ENCODE measurements at regions not wholly inside any gene's neighbourhood (a gene's known extent, or its start where the extent isn't known, plus 50 kb on each side); places are given as distances from the start of the nearest gene placed in this dataset.

GRCh38 chr3:163821841-163822240, 1256.5 kb downstream of the SI start:
- H3K9me3 ChIP-seq, result no peaks in the 10 kb centered on the region
- ATAC-seq (ENCODE audit: low FRiP score in 2 of 2), result no peak
- H3K4me1 ChIP-seq, result no peaks in the 10 kb centered on the region
- H3K4me3 ChIP-seq, result no peak overlapping the region
- no peaks in the 10 kb centered on the region for H3K36me3 ChIP-seq
- WGBS, 2 donors, result 84 to 93% methylated on average over 1 of the region's 1 CpG
- no peaks in the 10 kb centered on the region for H3K27me3 ChIP-seq
- TF ChIP-seq EP300 (IDR thresholded peaks at IDR 0.05), result no peak
- TF ChIP-seq POLR2A (IDR thresholded peaks at IDR 0.05), result no peak
- TF ChIP-seq CTCF (IDR thresholded peaks at IDR 0.05), result no peak
- TF ChIP-seq POLR2AphosphoS5 (IDR thresholded peaks at IDR 0.05), result no peak
- no peak for DNase-seq
- H3K27ac ChIP-seq, result no peak overlapping the region

GRCh38 chr3:163817015-163817414, 1261.3 kb downstream of the SI start:
- TF ChIP-seq CTCF (IDR thresholded peaks at IDR 0.05) (no peak), EP300 (IDR thresholded peaks at IDR 0.05) (no peak), POLR2A (IDR thresholded peaks at IDR 0.05) (no peak), POLR2AphosphoS5 (IDR thresholded peaks at IDR 0.05) (no peak)
- Histone ChIP-seq H3K9me3 (no peaks in the 10 kb centered on the region), H3K4me1 (no peaks in the 10 kb centered on the region), H3K27me3 (no peaks in the 10 kb centered on the region), H3K4me3 (no peak overlapping the region), H3K27ac (no peak overlapping the region), H3K36me3 (no peaks in the 10 kb centered on the region)
- DNase-seq (no peak), ATAC-seq (ENCODE audit: low FRiP score in 2 of 2) (no peak)
- 83 to 92% methylated on average over 6 of the region's 6 CpGs for WGBS, 2 donors

- TF ChIP-seq EP300 (IDR thresholded peaks at IDR 0.05) (no peak), POLR2A (IDR thresholded peaks at IDR 0.05) (no peak), POLR2AphosphoS5 (IDR thresholded peaks at IDR 0.05) (no peak), CTCF (IDR thresholded peaks at IDR 0.05) (no peak)
- Histone ChIP-seq H3K27ac (no peak overlapping the region), H3K27me3 (no peaks in the 10 kb centered on the region), H3K9me3 (no peaks in the 10 kb centered on the region), H3K4me1 (no peaks in the 10 kb centered on the region), H3K36me3 (no peaks in the 10 kb centered on the region), H3K4me3 (no peak overlapping the region)
- DNase-seq (no peak), ATAC-seq (ENCODE audit: low FRiP score in 2 of 2) (no peak)
Observed at GRCh38 chr3:163813935-163814334, 1264.4 kb downstream of the SI start.

- ATAC-seq (ENCODE audit: low FRiP score in 2 of 2) (no peak), DNase-seq (no peak)
- Histone ChIP-seq H3K27ac (no peak overlapping the region), H3K36me3 (no peaks in the 10 kb centered on the region), H3K4me1 (no peaks in the 10 kb centered on the region), H3K9me3 (no peaks in the 10 kb centered on the region), H3K4me3 (no peak overlapping the region), H3K27me3 (no peaks in the 10 kb centered on the region)
- no peak for TF ChIP-seq POLR2AphosphoS5 (IDR thresholded peaks at IDR 0.05)
- no peak for TF ChIP-seq EP300 (IDR thresholded peaks at IDR 0.05)
- no peak for TF ChIP-seq POLR2A (IDR thresholded peaks at IDR 0.05)
- TF ChIP-seq CTCF (IDR thresholded peaks at IDR 0.05), result no peak
- WGBS, 2 donors, result 73 to 77% methylated on average over 3 of the region's 3 CpGs
Observed at GRCh38 chr3:163812006-163812405, 1266.3 kb downstream of the SI start.

GRCh38 chr3:163809540-163809993, 1268.7 kb downstream of the SI start:
- DNase-seq (no peak), ATAC-seq (ENCODE audit: low FRiP score in 2 of 2) (no peak)
- no peaks in the 10 kb centered on the region for H3K9me3 ChIP-seq
- H3K27ac ChIP-seq, result no peak overlapping the region
- H3K4me3 ChIP-seq, result no peak overlapping the region
- no peak for TF ChIP-seq CTCF (IDR thresholded peaks at IDR 0.05)
- no peak for TF ChIP-seq POLR2A (IDR thresholded peaks at IDR 0.05)
- TF ChIP-seq EP300 (IDR thresholded peaks at IDR 0.05), result no peak
- TF ChIP-seq POLR2AphosphoS5 (IDR thresholded peaks at IDR 0.05), result no peak
- no peaks in the 10 kb centered on the region for H3K27me3 ChIP-seq
- H3K36me3 ChIP-seq, result no peaks in the 10 kb centered on the region
- WGBS, 2 donors, result 57 to 58% methylated on average over 4 of the region's 4 CpGs
- H3K4me1 ChIP-seq, result no peaks in the 10 kb centered on the region
